ENCODE measurements at regions not wholly inside any gene's neighbourhood (a gene's known extent, or its start where the extent isn't known, plus 50 kb on each side); places are given as distances from the start of the nearest gene placed in this dataset.

DNA sequence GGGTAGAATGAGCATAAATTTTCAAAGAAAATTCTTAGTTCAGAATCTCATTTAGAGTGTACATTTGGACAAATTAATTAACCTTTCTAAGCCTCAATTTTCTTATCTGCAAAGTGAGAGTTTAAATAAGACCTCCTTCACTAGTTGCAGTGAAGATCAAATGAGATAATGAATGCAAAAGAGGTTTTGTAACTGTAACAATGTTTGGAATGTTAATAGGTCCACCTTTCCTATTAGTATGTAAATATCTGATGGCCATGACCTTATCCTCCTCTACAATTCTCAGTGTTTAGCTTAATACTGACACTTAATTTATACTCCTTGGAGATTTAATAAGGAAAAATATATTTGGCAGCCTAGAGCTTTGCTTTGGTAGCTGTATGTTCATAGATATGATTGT lies 138.8 kb downstream of the GABRG1 start:
- Histone ChIP-seq H3K9me3 (ENCODE audit: control insufficient read depth, low read length) (no peaks in the 10 kb centered on the region), H3K36me3 (ENCODE audit: control insufficient read depth, insufficient read depth, low read length) (no peaks in the 10 kb centered on the region), H3K4me3 (ENCODE audit: extremely low read depth, insufficient read depth, low read length, poor library complexity, severe bottlenecking) (no peak overlapping the region), H3K27ac (ENCODE audit: low read depth, low read length, severe bottlenecking) (no peak overlapping the region), H3K4me1 (ENCODE audit: control insufficient read depth, insufficient read depth, low read length, poor library complexity, severe bottlenecking) (no peaks in the 10 kb centered on the region)

DNA sequence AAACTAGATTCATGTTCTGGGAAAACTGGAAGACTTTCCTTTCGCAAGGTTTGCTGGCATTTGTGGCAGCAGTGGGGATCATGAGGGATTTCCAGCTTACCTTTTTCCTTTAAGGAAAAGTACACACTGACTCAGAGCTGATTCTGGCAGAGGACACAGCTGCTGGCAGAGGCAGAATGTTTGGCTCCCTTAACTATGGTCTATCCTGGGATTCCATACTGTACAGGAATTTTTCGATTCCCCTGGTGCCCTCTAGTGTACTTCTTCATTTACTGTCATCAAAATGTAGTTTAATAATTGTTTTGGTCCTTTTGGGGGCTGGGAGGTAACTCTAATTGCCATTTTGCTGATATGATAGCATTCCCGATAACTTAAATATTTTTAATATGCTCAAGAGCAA lies 152.7 kb downstream of the GABRG1 start:
- no peaks in the 10 kb centered on the region for H3K36me3 ChIP-seq (ENCODE audit: control insufficient read depth, insufficient read depth, low read length)
- no peak overlapping the region for H3K4me3 ChIP-seq (ENCODE audit: extremely low read depth, insufficient read depth, low read length, poor library complexity, severe bottlenecking)
- WGBS, 2 experiments (ENCODE audit: insufficient coverage in 2 of 2), result 94 to 100% methylated on average over 1 to 2 of the region's 3 CpGs
- no peak overlapping the region for H3K27ac ChIP-seq (ENCODE audit: low read depth, low read length, severe bottlenecking)
- H3K4me1 ChIP-seq (ENCODE audit: control insufficient read depth, insufficient read depth, low read length, poor library complexity, severe bottlenecking), result no peaks in the 10 kb centered on the region
- no peaks in the 10 kb centered on the region for H3K9me3 ChIP-seq (ENCODE audit: control insufficient read depth, low read length)

DNA sequence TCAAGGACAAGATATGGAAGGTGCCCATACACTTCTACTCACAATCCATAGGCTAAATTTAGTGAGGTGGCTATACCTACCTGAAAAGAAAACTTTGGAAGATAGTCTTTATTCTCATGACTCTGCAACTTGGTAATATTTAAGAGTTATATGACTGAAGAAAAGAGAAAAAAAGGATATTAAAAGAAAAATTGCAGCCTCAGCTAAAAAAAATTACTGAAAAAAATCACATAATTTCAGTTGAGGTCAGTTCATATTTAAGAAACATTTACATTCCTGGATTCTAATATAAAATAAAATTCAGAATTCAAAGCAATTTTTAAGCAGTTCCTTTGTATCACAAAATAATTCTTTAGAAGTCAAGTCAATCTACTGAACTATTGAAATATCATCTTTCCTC lies 166.5 kb downstream of the GABRG1 start:
- H3K9me3 ChIP-seq (ENCODE audit: control insufficient read depth, low read length), result no peaks in the 10 kb centered on the region
- no peaks in the 10 kb centered on the region for H3K4me1 ChIP-seq (ENCODE audit: control insufficient read depth, insufficient read depth, low read length, poor library complexity, severe bottlenecking)
- H3K36me3 ChIP-seq (ENCODE audit: control insufficient read depth, insufficient read depth, low read length), result no peaks in the 10 kb centered on the region
- no peak overlapping the region for H3K4me3 ChIP-seq (ENCODE audit: extremely low read depth, insufficient read depth, low read length, poor library complexity, severe bottlenecking)
- H3K27ac ChIP-seq (ENCODE audit: low read depth, low read length, severe bottlenecking), result no peak overlapping the region

DNA sequence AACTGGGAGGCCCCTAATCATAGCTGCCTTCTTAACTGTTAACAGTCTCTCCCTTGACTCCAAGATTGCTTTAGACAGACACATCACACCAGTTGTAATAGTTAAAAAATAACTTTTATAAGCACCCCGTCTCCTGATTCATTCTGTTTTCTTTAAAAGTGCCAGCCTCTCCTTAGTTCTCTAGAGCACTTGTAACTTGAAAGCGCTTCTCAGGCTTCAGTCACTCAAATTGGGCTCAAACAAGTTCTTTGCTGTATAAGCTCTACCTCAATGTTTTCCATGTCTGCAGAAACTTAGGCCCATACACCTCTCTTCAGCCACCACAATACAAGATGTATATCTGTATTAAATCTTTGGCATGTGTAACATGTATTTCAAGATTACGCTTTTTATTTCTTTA lies 169.6 kb downstream of the GABRG1 start:
- Histone ChIP-seq H3K4me1 (ENCODE audit: control insufficient read depth, insufficient read depth, low read length, poor library complexity, severe bottlenecking) (no peaks in the 10 kb centered on the region), H3K4me3 (ENCODE audit: extremely low read depth, insufficient read depth, low read length, poor library complexity, severe bottlenecking) (no peak overlapping the region), H3K27ac (ENCODE audit: low read depth, low read length, severe bottlenecking) (no peak overlapping the region), H3K9me3 (ENCODE audit: control insufficient read depth, low read length) (no peaks in the 10 kb centered on the region), H3K36me3 (ENCODE audit: control insufficient read depth, insufficient read depth, low read length) (no peaks in the 10 kb centered on the region)
- 57 to 88% methylated on average over 1 to 2 of the region's 3 CpGs for WGBS, 2 experiments (ENCODE audit: insufficient coverage in 2 of 2)

DNA sequence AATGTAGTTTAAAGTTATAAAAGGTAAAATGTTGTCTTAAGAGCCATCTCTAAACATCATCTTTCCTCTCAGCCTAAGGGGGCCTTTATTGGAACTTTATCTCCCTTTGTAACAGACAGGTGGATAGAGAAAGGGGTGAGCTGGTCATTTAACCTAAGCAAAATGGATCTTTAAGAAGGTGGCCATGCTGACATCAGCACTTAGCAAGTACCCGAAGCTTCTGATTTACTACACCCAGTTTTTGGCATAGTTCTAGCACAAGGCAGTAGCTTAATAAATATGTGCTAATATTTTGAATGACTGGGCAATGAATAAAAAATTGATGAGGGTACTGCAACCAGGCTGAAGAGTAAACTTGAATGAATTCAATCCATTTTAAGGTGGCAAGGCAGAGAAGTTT lies 172.7 kb downstream of the GABRG1 start:
- H3K36me3 ChIP-seq (ENCODE audit: control insufficient read depth, insufficient read depth, low read length), result no peaks in the 10 kb centered on the region
- no peak overlapping the region for H3K27ac ChIP-seq (ENCODE audit: low read depth, low read length, severe bottlenecking)
- no peak overlapping the region for H3K4me3 ChIP-seq (ENCODE audit: extremely low read depth, insufficient read depth, low read length, poor library complexity, severe bottlenecking)
- no peaks in the 10 kb centered on the region for H3K9me3 ChIP-seq (ENCODE audit: control insufficient read depth, low read length)
- 100% methylated on average over 1 of the region's 1 CpG; no CpG with 5 or more reads in 1 of the 2 experiments for WGBS, 2 experiments (ENCODE audit: insufficient coverage in 2 of 2)
- no peaks in the 10 kb centered on the region for H3K4me1 ChIP-seq (ENCODE audit: control insufficient read depth, insufficient read depth, low read length, poor library complexity, severe bottlenecking)

DNA sequence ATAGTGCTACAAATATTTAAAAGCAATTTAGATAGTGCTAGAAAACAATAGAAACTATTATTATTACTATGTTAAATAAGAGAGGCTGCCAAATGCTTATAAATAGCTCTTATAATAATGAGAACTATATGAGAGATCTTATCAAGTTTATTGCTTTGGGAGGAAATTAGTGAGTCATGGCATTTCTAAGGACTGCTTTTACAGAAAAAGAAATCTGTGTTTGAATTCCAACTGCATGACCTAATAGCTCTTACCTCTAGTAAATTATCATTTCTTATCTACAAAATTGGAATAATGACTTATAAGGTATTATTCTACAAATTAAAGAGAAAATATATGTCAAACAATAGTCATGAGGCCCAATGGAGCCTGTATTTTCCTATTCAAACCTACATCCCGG lies 177.2 kb downstream of the GABRG1 start:
- Histone ChIP-seq H3K9me3 (ENCODE audit: control insufficient read depth, low read length) (no peaks in the 10 kb centered on the region), H3K4me3 (ENCODE audit: extremely low read depth, insufficient read depth, low read length, poor library complexity, severe bottlenecking) (no peak overlapping the region), H3K4me1 (ENCODE audit: control insufficient read depth, insufficient read depth, low read length, poor library complexity, severe bottlenecking) (no peaks in the 10 kb centered on the region), H3K27ac (ENCODE audit: low read depth, low read length, severe bottlenecking) (no peak overlapping the region), H3K36me3 (ENCODE audit: control insufficient read depth, insufficient read depth, low read length) (no peaks in the 10 kb centered on the region)
- WGBS, 2 experiments (ENCODE audit: insufficient coverage in 2 of 2), result 100% methylated on average over 1 of the region's 1 CpG; no CpG with 5 or more reads in 1 of the 2 experiments

DNA sequence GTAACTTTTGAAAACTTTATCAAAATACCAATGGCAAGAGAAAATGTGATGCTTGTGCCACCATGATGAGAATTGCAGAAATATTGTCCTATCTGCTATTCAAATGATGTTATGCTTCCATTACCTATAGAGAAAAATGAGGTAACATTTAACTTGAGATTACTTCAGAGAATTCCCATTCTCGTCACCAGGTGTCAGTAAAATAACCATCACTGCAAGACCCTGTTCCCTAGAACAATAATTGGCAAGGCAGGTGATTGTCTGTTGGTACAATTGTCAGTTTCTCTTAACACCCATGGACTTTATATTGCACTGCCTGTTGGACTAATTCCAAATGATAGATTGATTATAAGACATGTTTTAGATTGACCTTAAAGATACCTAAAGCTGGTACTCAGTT lies 179.9 kb downstream of the GABRG1 start:
- no peak overlapping the region for H3K27ac ChIP-seq (ENCODE audit: low read depth, low read length, severe bottlenecking)
- H3K4me3 ChIP-seq (ENCODE audit: extremely low read depth, insufficient read depth, low read length, poor library complexity, severe bottlenecking), result no peak overlapping the region
- no peaks in the 10 kb centered on the region for H3K9me3 ChIP-seq (ENCODE audit: control insufficient read depth, low read length)
- no peaks in the 10 kb centered on the region for H3K4me1 ChIP-seq (ENCODE audit: control insufficient read depth, insufficient read depth, low read length, poor library complexity, severe bottlenecking)
- no CpG with 5 or more reads among the region's 1 CpG for WGBS, 2 experiments (ENCODE audit: insufficient coverage in 2 of 2)
- H3K36me3 ChIP-seq (ENCODE audit: control insufficient read depth, insufficient read depth, low read length), result no peaks in the 10 kb centered on the region

DNA sequence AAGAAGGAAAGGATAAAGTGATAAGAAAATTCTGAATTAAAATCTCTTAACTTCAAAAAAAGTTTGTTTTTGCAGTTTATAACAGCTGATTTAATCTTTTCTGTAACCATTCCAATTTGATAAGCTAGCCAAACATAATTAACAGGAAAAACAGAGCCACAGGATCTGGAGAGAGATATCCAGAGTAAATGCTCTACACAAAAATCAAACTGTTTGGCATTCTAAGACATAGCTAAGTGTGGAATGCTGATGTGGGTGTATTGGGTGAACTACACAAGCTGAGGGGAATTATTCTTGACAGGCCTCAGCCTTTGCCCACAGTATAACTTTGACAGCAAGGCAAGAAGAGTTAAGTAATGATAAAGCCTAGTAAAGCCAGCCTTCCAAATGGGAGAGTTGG lies 184.8 kb downstream of the GABRG1 start:
- Histone ChIP-seq H3K4me3 (ENCODE audit: extremely low read depth, insufficient read depth, low read length, poor library complexity, severe bottlenecking) (no peak overlapping the region), H3K9me3 (ENCODE audit: control insufficient read depth, low read length) (no peaks in the 10 kb centered on the region), H3K36me3 (ENCODE audit: control insufficient read depth, insufficient read depth, low read length) (no peaks in the 10 kb centered on the region), H3K4me1 (ENCODE audit: control insufficient read depth, insufficient read depth, low read length, poor library complexity, severe bottlenecking) (no peaks in the 10 kb centered on the region), H3K27ac (ENCODE audit: low read depth, low read length, severe bottlenecking) (no peak overlapping the region)

DNA sequence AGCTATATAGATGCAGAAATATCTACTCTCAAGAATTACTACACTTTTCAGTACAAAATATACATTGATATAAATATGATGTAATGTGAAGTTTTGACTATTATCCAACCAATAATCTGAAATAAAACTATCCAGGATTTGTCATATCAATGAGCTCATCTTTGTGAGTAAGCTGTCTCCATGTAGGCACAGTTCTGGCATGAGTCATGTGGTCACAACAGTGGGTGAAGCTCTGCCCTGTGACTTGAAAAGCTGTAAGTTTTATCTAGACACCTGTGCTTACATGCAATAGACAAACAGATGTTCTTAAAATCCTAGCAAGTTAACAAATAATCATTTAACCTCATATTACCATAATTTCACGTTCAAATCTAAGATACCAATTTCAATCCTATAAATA lies 192.7 kb downstream of the GABRG1 start:
- no CpG with 5 or more reads among the region's 1 CpG for WGBS, 2 experiments (ENCODE audit: insufficient coverage in 2 of 2)
- H3K4me1 ChIP-seq (ENCODE audit: control insufficient read depth, insufficient read depth, low read length, poor library complexity, severe bottlenecking), result no peaks in the 10 kb centered on the region
- H3K36me3 ChIP-seq (ENCODE audit: control insufficient read depth, insufficient read depth, low read length), result no peaks in the 10 kb centered on the region
- H3K27ac ChIP-seq (ENCODE audit: low read depth, low read length, severe bottlenecking), result no peak overlapping the region
- no peaks in the 10 kb centered on the region for H3K9me3 ChIP-seq (ENCODE audit: control insufficient read depth, low read length)
- H3K4me3 ChIP-seq (ENCODE audit: extremely low read depth, insufficient read depth, low read length, poor library complexity, severe bottlenecking), result no peak overlapping the region

DNA sequence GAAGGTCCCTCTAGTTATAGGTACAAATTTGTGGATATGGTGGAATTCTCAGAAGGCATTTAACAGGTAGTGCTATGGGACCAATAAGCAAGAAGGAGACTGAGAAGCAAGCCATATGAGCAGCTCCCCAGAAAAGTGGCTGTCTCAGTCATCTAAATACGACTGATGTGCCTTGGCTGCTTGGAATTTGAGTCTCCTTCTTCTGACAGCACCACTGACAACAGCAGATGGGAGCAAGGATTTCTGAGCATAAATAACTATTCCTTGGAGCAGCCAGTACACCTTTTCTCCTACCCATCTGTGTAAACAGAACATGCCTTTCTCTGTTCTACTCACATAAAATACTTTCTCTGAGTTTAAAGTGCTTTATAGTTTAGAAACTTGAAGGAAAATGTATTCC lies 196.2 kb downstream of the GABRG1 start:
- no peaks in the 10 kb centered on the region for H3K9me3 ChIP-seq (ENCODE audit: control insufficient read depth, low read length)
- no peaks in the 10 kb centered on the region for H3K36me3 ChIP-seq (ENCODE audit: control insufficient read depth, insufficient read depth, low read length)
- H3K4me1 ChIP-seq (ENCODE audit: control insufficient read depth, insufficient read depth, low read length, poor library complexity, severe bottlenecking), result no peaks in the 10 kb centered on the region
- H3K4me3 ChIP-seq (ENCODE audit: extremely low read depth, insufficient read depth, low read length, poor library complexity, severe bottlenecking), result no peak overlapping the region
- 78 to 87% methylated on average over 1 of the region's 1 CpG for WGBS, 2 experiments (ENCODE audit: insufficient coverage in 2 of 2)
- no peak overlapping the region for H3K27ac ChIP-seq (ENCODE audit: low read depth, low read length, severe bottlenecking)

DNA sequence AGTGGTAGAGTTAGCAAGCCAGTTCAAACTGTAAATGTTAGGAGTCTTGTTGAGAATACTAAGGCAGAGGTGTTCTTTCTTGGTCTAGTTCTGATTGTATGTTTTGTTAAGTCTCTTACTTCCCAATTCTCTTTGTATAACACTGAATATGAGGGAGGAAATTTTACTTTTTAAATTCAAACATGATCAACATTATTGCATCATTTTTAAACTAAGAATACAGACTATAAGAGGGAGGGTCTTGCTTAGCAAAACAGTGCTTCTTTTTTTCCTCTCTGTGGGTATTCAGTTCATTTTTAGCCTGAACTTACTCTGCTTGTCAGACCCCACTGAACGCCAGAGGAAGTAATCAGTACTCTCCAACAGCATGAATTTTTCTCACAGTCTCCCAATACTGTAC lies 198.0 kb downstream of the GABRG1 start:
- H3K27ac ChIP-seq (ENCODE audit: low read depth, low read length, severe bottlenecking), result no peak overlapping the region
- H3K36me3 ChIP-seq (ENCODE audit: control insufficient read depth, insufficient read depth, low read length), result no peaks in the 10 kb centered on the region
- H3K4me3 ChIP-seq (ENCODE audit: extremely low read depth, insufficient read depth, low read length, poor library complexity, severe bottlenecking), result no peak overlapping the region
- WGBS, 2 experiments (ENCODE audit: insufficient coverage in 2 of 2), result 75 to 80% methylated on average over 1 of the region's 1 CpG
- H3K4me1 ChIP-seq (ENCODE audit: control insufficient read depth, insufficient read depth, low read length, poor library complexity, severe bottlenecking), result no peaks in the 10 kb centered on the region
- no peaks in the 10 kb centered on the region for H3K9me3 ChIP-seq (ENCODE audit: control insufficient read depth, low read length)

DNA sequence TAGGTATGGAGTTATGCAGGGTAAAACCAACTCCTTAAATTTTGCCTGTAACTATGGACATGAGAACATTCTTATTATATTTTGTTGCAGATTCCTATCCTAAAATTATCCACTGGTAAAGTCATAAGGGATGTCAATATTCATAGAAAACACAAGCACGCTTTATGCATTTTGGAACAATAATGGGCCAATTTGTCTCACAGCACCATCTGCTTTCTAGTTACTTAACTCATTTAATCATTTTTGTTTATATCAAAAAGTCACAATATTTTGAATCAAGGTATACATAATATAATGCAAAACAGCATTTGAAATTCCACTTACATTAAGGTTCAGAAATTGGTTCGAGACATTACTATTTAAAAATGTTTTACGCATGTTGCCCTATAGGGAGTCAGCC lies 203.0 kb downstream of the GABRG1 start:
- Histone ChIP-seq H3K27ac (ENCODE audit: low read depth, low read length, severe bottlenecking) (no peak overlapping the region), H3K4me3 (ENCODE audit: extremely low read depth, insufficient read depth, low read length, poor library complexity, severe bottlenecking) (no peak overlapping the region), H3K9me3 (ENCODE audit: control insufficient read depth, low read length) (no peaks in the 10 kb centered on the region), H3K4me1 (ENCODE audit: control insufficient read depth, insufficient read depth, low read length, poor library complexity, severe bottlenecking) (no peaks in the 10 kb centered on the region), H3K36me3 (ENCODE audit: control insufficient read depth, insufficient read depth, low read length) (no peaks in the 10 kb centered on the region)
- WGBS, 2 experiments (ENCODE audit: insufficient coverage in 2 of 2), result 90% methylated on average over 2 of the region's 3 CpGs; no CpG with 5 or more reads in 1 of the 2 experiments

All from mesodermal cell (in vitro differentiated cells).